PC-3 (cell line): ENCODE measurements at regions not wholly inside any gene's neighbourhood (a gene's known extent, or its start where the extent isn't known, plus 50 kb on each side); places are given as distances from the start of the nearest gene placed in this dataset.

ENCODE experiments used
- ATAC-seq: fragments of 200-7000 bp; cut with Tn5 transposase; 2 replicates; pipeline ENCODE4 v1.9.1; 2020; ENCODE audit warnings: mild to moderate bottlenecking, moderate library complexity
- BruUV-seq: library from RNA; stranded (reverse); fragments of 400-500 nt; replicated peaks from 2 replicates; lab custom pipeline; 2021; lab: Mats Ljungman, UMichigan
- CTCF ChIA-PET: fragments of 300-600 bp; sonication (Branson Sonifier 250); formaldehyde crosslinking; loops from one replicate; lab custom pipeline; 2022; ENCODE audit warnings: antibody characterized with exemption; lab: Charles Lee
- POLR2A ChIA-PET: fragments of 300-600 bp; sonication (Branson Sonifier 250); formaldehyde crosslinking; loops from one replicate; lab custom pipeline; 2022; ENCODE audit warnings: antibody characterized with exemption; ENCODE audit not compliant: unreplicated experiment; lab: Charles Lee
- DNase-seq: peaks from one replicate; pipeline ENCODE4 v3.0.0-alpha.2; 2015
- H2AFZ ChIP-seq: fragments of 300-600 bp; sonication (generic); 2 replicates; pipeline ENCODE4 v1.6.0; 2016; ENCODE audit warnings: antibody characterized with exemption, low read length
- H3F3A ChIP-seq: fragments of 300-600 bp; sonication (generic); one replicate; pipeline ENCODE4 v1.6.0; 2017; ENCODE audit warnings: antibody characterized with exemption, low read length, control low read depth, mild to moderate bottlenecking; ENCODE audit not compliant: unreplicated experiment
- H3K27ac ChIP-seq: fragments of 300-600 bp; sonication (generic); 2 replicates; pipeline ENCODE4 v1.5.1; 2016; ENCODE audit warnings: mild to moderate bottlenecking, low read length
- H3K27me3 ChIP-seq: fragments of 300-600 bp; sonication (generic); 2 replicates; pipeline ENCODE4 v1.6.1; 2016; ENCODE audit warnings: low read length, mixed read lengths
- H3K36me3 ChIP-seq: fragments of 300-600 bp; sonication (generic); 2 replicates; pipeline ENCODE4 v1.6.1; 2016; ENCODE audit warnings: low read depth, mixed run types, low read length, mixed read lengths
- H3K4me1 ChIP-seq: fragments of 300-600 bp; sonication (generic); 2 replicates; pipeline ENCODE4 v1.5.1; 2016; ENCODE audit warnings: low read length; ENCODE audit not compliant: insufficient read depth
- H3K4me2 ChIP-seq: fragments of 300-600 bp; sonication (generic); 2 replicates; pipeline ENCODE4 v1.6.0; 2016; ENCODE audit warnings: low read length
- H3K4me3 ChIP-seq: fragments of 300-600 bp; sonication (generic); 2 replicates; pipeline ENCODE4 v1.5.1; 2016; ENCODE audit warnings: mild to moderate bottlenecking, low read length, mixed read lengths
- H3K79me2 ChIP-seq: fragments of 300-600 bp; sonication (generic); 2 replicates; pipeline ENCODE4 v1.6.1; 2017; ENCODE audit warnings: low read length, mixed read lengths
- H3K9ac ChIP-seq: fragments of 300-600 bp; sonication (generic); 2 replicates; pipeline ENCODE4 v1.6.0; 2016; ENCODE audit warnings: mild to moderate bottlenecking, low read length
- H3K9me2 ChIP-seq: fragments of 300-600 bp; sonication (generic); replicated peaks from 2 replicates; pipeline ENCODE4 v1.6.1; 2016; ENCODE audit warnings: mixed run types, low read length, mixed read lengths
- H3K9me3 ChIP-seq: fragments of 300-600 bp; sonication (generic); 2 replicates; pipeline ENCODE4 v1.6.1; 2016; ENCODE audit warnings: low read length, mixed read lengths
- H4K20me1 ChIP-seq: fragments of 300-600 bp; sonication (generic); 2 replicates; pipeline ENCODE4 v1.6.1; 2016; ENCODE audit warnings: low read length, mixed read lengths
- EZH2 ChIP-seq: fragments of 300-600 bp; sonication (generic); IDR thresholded peaks from one replicate; pipeline ENCODE4 v1.6.1; 2017; ENCODE audit warnings: antibody characterized with exemption, mild to moderate bottlenecking, low read length; ENCODE audit not compliant: unreplicated experiment
- EZH2phosphoT487 ChIP-seq: fragments of 300-600 bp; sonication (generic); IDR thresholded peaks from 2 replicates; pipeline ENCODE4 v1.6.1; 2018; ENCODE audit warnings: mild to moderate bottlenecking, antibody characterized with exemption, low read length, borderline replicate concordance
- intact Hi-C: fragments of 100-400 bp; cut with micrococcal nuclease; formaldehyde crosslinking; loops from 2 replicates; pipeline ENCODE4 v1.9.0; 2023
- TF ChIP-seq, protein P1 (sequence below): fragments of 300-600 bp; sonication (generic); conservative IDR thresholded peaks from 2 replicates; pipeline ENCODE4 v1.5.1; 2017; ENCODE audit warnings: antibody characterized with exemption, low read depth, mild to moderate bottlenecking, low read length

DNA sequence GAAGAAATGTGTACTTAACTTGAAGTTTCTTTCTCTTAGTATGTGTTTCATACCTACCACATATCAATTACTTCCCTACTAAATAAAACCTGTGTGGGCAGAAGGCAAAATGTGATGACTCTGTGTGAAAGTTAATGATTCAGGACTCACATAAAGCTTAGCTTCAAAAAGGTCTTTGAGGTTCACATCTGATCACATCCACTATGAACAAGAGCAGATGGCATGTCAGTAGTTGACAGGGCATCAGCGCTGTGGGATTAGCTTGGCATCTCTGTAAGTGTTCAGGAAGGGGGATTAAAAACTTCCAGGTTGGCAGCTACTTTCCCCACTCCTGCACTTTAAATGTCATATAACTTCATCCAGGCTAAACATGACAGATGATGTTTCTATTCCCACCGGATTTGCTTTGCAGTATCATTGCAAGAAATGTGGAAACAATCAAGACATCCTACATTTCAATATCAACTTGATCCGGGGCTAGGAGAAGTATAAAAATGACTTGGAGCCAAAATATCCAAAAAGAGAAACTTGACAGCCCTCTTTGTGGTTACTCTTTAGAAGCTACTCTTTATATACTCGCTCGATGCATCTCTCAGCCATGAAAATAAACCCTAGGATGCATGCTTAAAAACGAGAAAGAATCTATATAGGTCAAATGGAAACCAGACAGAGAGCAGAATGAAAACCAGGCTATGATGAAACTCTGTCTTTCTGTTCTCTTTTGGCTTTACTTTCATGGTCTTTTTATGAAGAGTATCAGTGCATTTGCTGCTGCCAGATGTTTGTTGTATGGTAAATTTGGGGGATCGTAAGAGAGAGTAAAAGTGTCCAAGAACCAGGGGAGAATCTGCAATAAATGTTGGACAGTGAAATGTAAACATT is 273.1 kb upstream of the ALCAM start:
- H3K36me3 ChIP-seq: no peaks in the 10 kb centered on the region
- POLR2A ChIA-PET: no interaction called here
- peaks cover 16% of the 10 kb centered on the region; the same call in 1 of the 2 replicates for H3K4me1 ChIP-seq
- H3K9me2 ChIP-seq: no peaks in the 10 kb centered on the region
- H3F3A ChIP-seq: no peaks in the 10 kb centered on the region
- intact Hi-C loops: loop anchor here (2.0 kb wide), 1 partner anchor 25 kb away; no protein-coding TSS in a partner anchor
- H3K9me3 ChIP-seq: 0 out of 2 replicates have a peak, but pooled peaks cover 5% of the 10 kb centered on the region
- ATAC-seq (no peak), DNase-seq (no peak)
- H3K27me3 ChIP-seq: no peaks in the 10 kb centered on the region
- no TSS peak for BruUV-seq
- TF ChIP-seq, protein P1, sequence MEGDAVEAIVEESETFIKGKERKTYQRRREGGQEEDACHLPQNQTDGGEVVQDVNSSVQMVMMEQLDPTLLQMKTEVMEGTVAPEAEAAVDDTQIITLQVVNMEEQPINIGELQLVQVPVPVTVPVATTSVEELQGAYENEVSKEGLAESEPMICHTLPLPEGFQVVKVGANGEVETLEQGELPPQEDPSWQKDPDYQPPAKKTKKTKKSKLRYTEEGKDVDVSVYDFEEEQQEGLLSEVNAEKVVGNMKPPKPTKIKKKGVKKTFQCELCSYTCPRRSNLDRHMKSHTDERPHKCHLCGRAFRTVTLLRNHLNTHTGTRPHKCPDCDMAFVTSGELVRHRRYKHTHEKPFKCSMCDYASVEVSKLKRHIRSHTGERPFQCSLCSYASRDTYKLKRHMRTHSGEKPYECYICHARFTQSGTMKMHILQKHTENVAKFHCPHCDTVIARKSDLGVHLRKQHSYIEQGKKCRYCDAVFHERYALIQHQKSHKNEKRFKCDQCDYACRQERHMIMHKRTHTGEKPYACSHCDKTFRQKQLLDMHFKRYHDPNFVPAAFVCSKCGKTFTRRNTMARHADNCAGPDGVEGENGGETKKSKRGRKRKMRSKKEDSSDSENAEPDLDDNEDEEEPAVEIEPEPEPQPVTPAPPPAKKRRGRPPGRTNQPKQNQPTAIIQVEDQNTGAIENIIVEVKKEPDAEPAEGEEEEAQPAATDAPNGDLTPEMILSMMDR: no peak
- no peak for TF ChIP-seq EZH2
- H3K27ac ChIP-seq: no peak overlapping the region
- H2AFZ ChIP-seq: no peak overlapping the region
- H3K4me2 ChIP-seq: no peak overlapping the region
- H4K20me1 ChIP-seq: no peaks in the 10 kb centered on the region
- CTCF ChIA-PET: no interaction called here
- no peak overlapping the region for H3K4me3 ChIP-seq
- no peaks in the 10 kb centered on the region for H3K79me2 ChIP-seq
- H3K9ac ChIP-seq: no peak overlapping the region

DNA sequence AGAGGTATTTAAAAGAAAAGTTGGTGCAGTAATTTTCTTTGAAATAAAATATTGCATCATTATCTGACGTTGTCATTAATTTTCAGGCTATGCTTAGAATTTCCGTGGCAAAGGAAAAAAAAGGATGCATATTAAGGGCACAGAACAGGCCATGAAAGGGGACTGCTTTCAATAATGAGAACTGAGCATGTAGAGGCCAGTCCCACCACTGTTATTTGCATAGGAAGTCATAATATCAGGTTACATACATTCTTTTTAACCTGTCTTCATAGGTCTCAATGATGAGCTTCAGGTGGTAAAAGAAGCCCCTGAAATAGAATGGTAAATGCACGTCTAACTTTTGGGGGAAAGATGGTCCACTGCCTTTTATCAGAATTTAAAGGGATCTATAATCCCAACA is 272.1 kb upstream of the ALCAM start:
- Histone ChIP-seq H3K9me2 (no peaks in the 10 kb centered on the region), H3K4me2 (no peak overlapping the region; the same call in 1 of the 2 replicates), H3K4me3 (no peak overlapping the region), H3K9me3 (0 out of 2 replicates have a peak, but pooled peaks cover 5% of the 10 kb centered on the region), H4K20me1 (no peaks in the 10 kb centered on the region), H3K4me1 (peaks cover 16% of the 10 kb centered on the region; the same call in 1 of the 2 replicates), H3K27ac (no peak overlapping the region), H2AFZ (no peak overlapping the region), H3K79me2 (no peaks in the 10 kb centered on the region), H3K36me3 (no peaks in the 10 kb centered on the region), H3K27me3 (no peaks in the 10 kb centered on the region), H3K9ac (no peak overlapping the region), H3F3A (no peaks in the 10 kb centered on the region)
- intact Hi-C loops: loop anchor here (2.0 kb wide), 1 partner anchor 24 kb away; no protein-coding TSS in a partner anchor
- ChIA-PET POLR2A (no interaction called here), CTCF (no interaction called here)
- ATAC-seq (0 out of 2 replicates have a peak, but pooled peaks have one; percentile 37), DNase-seq (no peak)
- TF ChIP-seq EZH2phosphoT487: no peak
- TF ChIP-seq, protein P1: no peak
- no peak for TF ChIP-seq EZH2
- no TSS peak for BruUV-seq

DNA sequence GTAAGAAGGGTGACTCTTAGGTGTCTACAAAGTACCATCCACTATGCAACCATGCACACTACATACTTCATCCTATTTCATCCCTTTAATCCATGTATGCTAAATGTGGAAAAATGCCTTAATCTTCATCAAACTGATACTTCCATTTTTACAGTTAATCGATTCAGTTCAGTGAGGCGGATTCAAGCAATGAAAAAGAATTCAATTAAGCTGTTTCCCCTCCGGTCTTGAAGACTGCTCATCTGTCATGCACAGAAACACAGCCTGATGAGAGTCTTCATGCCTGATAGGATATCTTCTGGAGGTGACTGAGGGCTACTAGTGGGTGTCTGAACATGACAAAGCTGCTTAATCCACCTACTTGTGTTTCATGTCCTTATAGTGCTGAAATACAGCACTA is 270.6 kb upstream of the ALCAM start:
- Histone ChIP-seq H3K4me3 (no peak overlapping the region), H3K27me3 (no peaks in the 10 kb centered on the region), H3K9ac (no peak overlapping the region), H4K20me1 (no peaks in the 10 kb centered on the region), H3K4me2 (no peak overlapping the region), H2AFZ (no peak overlapping the region), H3K79me2 (no peaks in the 10 kb centered on the region), H3K27ac (no peak overlapping the region), H3K9me2 (no peaks in the 10 kb centered on the region), H3K9me3 (0 out of 2 replicates have a peak, but pooled peaks cover 5% of the 10 kb centered on the region), H3F3A (no peaks in the 10 kb centered on the region), H3K4me1 (peaks cover 16% of the 10 kb centered on the region; the same call in 1 of the 2 replicates), H3K36me3 (no peaks in the 10 kb centered on the region)
- ChIA-PET CTCF (no interaction called here), POLR2A (no interaction called here)
- ATAC-seq (no peak), DNase-seq (no peak)
- TF ChIP-seq, protein P1: no peak
- no peak for TF ChIP-seq EZH2
- TF ChIP-seq EZH2phosphoT487: no peak
- BruUV-seq: no TSS peak
- intact Hi-C loops: no loop called here
